ENCODE measurements at regions not wholly inside any gene's neighbourhood (a gene's known extent, or its start where the extent isn't known, plus 50 kb on each side); places are given as distances from the start of the nearest gene placed in this dataset.

- TF ChIP-seq, protein P1, sequence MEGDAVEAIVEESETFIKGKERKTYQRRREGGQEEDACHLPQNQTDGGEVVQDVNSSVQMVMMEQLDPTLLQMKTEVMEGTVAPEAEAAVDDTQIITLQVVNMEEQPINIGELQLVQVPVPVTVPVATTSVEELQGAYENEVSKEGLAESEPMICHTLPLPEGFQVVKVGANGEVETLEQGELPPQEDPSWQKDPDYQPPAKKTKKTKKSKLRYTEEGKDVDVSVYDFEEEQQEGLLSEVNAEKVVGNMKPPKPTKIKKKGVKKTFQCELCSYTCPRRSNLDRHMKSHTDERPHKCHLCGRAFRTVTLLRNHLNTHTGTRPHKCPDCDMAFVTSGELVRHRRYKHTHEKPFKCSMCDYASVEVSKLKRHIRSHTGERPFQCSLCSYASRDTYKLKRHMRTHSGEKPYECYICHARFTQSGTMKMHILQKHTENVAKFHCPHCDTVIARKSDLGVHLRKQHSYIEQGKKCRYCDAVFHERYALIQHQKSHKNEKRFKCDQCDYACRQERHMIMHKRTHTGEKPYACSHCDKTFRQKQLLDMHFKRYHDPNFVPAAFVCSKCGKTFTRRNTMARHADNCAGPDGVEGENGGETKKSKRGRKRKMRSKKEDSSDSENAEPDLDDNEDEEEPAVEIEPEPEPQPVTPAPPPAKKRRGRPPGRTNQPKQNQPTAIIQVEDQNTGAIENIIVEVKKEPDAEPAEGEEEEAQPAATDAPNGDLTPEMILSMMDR (IDR thresholded peaks at IDR 0.05; ENCODE audit: insufficient read depth, low read length, poor library complexity, severe bottlenecking): no peak
- Histone ChIP-seq H3K36me3 (ENCODE audit: control insufficient read depth, insufficient read depth, low read length) (no peaks in the 10 kb centered on the region), H3K27me3 (ENCODE audit: control insufficient read depth, insufficient read depth, low read length) (no peaks in the 10 kb centered on the region), H3K4me3 (ENCODE audit: low read depth, low read length) (no peak overlapping the region)
- DNase-seq (ENCODE audit: low read depth): no peak
These were observed 301.0 kb upstream of the KLHL29 start for GRCh38 chr2:23083966-23084365.

- no peaks in the 10 kb centered on the region for H3K36me3 ChIP-seq (ENCODE audit: control insufficient read depth, insufficient read depth, low read length)
- H3K27me3 ChIP-seq (ENCODE audit: control insufficient read depth, insufficient read depth, low read length): no peaks in the 10 kb centered on the region
- TF ChIP-seq, protein P1 (IDR thresholded peaks at IDR 0.05; ENCODE audit: insufficient read depth, low read length, poor library complexity, severe bottlenecking): no peak
- H3K4me3 ChIP-seq (ENCODE audit: low read depth, low read length): no peak overlapping the region
- no peak for DNase-seq (ENCODE audit: low read depth)
These were observed 294.0 kb upstream of the KLHL29 start for GRCh38 chr2:23091019-23091418.

- TF ChIP-seq, protein P1 (IDR thresholded peaks at IDR 0.05; ENCODE audit: insufficient read depth, low read length, poor library complexity, severe bottlenecking): no peak
- H3K27me3 ChIP-seq (ENCODE audit: control insufficient read depth, insufficient read depth, low read length): no peaks in the 10 kb centered on the region
- no peak overlapping the region for H3K4me3 ChIP-seq (ENCODE audit: low read depth, low read length)
- DNase-seq (ENCODE audit: low read depth): no peak
- H3K36me3 ChIP-seq (ENCODE audit: control insufficient read depth, insufficient read depth, low read length): no peaks in the 10 kb centered on the region
These were observed 293.1 kb upstream of the KLHL29 start for GRCh38 chr2:23091900-23092299.

- H3K36me3 ChIP-seq (ENCODE audit: control insufficient read depth, insufficient read depth, low read length): no peaks in the 10 kb centered on the region
- TF ChIP-seq, protein P1 (IDR thresholded peaks at IDR 0.05; ENCODE audit: insufficient read depth, low read length, poor library complexity, severe bottlenecking): no peak
- DNase-seq (ENCODE audit: low read depth): peak; percentile 2
- no peak overlapping the region for H3K4me3 ChIP-seq (ENCODE audit: low read depth, low read length)
- no peaks in the 10 kb centered on the region for H3K27me3 ChIP-seq (ENCODE audit: control insufficient read depth, insufficient read depth, low read length)
These were observed 292.1 kb upstream of the KLHL29 start for GRCh38 chr2:23092831-23093230.

DNA sequence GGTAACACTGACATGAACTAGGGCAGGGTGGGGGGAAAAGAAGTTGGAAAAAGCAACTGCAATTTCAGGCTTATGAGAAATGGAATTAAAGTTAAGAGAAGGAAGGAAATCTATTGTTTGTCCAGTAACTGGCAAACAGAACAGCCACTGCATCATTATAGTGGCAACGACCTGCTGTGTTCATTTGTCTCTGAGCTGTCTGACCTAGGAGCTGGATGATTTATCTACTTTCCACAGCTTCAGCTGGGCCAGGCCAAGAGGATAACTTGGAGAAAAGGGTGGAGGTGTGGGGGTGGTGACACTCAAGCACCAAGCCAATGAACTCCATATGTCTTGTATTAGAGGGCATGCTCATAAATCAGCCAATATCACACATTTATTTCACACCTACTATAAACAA lies 291.5 kb upstream of the KLHL29 start:
- TF ChIP-seq, protein P1 (IDR thresholded peaks at IDR 0.05; ENCODE audit: insufficient read depth, low read length, poor library complexity, severe bottlenecking): no peak
- Histone ChIP-seq H3K36me3 (ENCODE audit: control insufficient read depth, insufficient read depth, low read length) (no peaks in the 10 kb centered on the region), H3K27me3 (ENCODE audit: control insufficient read depth, insufficient read depth, low read length) (no peaks in the 10 kb centered on the region), H3K4me3 (ENCODE audit: low read depth, low read length) (no peak overlapping the region)
- no peak for DNase-seq (ENCODE audit: low read depth)

GRCh38 chr2:23096906-23097602 lies 287.9 kb upstream of the KLHL29 start:
- no peaks in the 10 kb centered on the region for H3K27me3 ChIP-seq (ENCODE audit: control insufficient read depth, insufficient read depth, low read length)
- TF ChIP-seq, protein P1 (IDR thresholded peaks at IDR 0.05; ENCODE audit: insufficient read depth, low read length, poor library complexity, severe bottlenecking): no peak
- peak; percentile 1 for DNase-seq (ENCODE audit: low read depth)
- H3K36me3 ChIP-seq (ENCODE audit: control insufficient read depth, insufficient read depth, low read length): no peaks in the 10 kb centered on the region
- H3K4me3 ChIP-seq (ENCODE audit: low read depth, low read length): no peak overlapping the region

All from kidney epithelial cell (primary cell).